Activated T-helper 9 cell treated with anti-CD3 and anti-CD28 coated beads, Interleukin-2, amount 50 U/mL, for 16 hours (primary cell): ENCODE measurements at regions not wholly inside any gene's neighbourhood (a gene's known extent, or its start where the extent isn't known, plus 50 kb on each side); places are given as distances from the start of the nearest gene placed in this dataset.
"Not testable (repeated sequence)": the region's sequence is repeated elsewhere in the genome, so short reads cannot be mapped to it uniquely, and the experiment has no call there.

Experiments
- DNase-seq: peaks from one replicate; pipeline ENCODE4 v3.0.0-alpha.2; 2020; ENCODE audit warnings: low read depth

DNA sequence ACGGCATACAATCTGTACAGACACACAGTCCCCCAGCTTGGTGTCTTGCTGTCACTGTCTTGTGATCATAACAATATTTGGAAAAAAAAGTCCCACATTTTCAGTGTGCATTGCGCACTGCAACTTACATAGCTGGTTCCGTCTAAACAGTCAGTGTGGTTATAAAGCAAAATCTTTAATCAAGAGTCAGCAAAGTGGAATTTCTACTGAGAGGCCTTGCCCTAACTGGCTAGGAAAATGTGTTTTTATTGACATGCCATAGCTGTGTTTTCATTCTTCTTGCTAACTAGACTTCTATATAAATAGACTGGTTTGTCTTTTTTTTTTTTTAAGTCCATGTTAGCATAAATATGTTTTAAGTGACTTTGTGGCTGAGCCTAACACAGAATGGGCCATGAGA, 174.8 kb downstream of the POLR2M start:
- DNase-seq: no peak

GRCh38 chr15:57881972-57882371, 175.5 kb downstream of the POLR2M start:
- no peak for DNase-seq

DNA sequence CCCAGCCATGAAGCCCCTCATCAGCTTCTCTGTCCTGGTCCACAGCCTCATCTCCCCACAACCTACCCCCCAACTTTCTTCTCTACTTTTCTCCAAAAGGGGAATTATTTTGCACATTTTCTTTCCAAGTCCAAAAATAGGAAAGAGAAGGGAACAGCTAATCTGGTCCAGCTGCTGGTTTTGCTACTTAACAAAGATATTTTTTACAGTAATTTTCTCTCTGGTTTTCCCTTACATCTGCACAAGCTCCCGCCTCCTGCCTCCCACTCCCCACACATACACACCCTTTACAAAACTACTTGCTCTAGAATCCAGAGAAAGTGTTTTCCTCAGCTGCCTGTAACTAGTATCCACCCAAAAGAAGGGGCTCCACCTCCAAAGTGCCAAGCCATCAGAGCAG, 177.2 kb downstream of the POLR2M start:
- no peak for DNase-seq

DNA sequence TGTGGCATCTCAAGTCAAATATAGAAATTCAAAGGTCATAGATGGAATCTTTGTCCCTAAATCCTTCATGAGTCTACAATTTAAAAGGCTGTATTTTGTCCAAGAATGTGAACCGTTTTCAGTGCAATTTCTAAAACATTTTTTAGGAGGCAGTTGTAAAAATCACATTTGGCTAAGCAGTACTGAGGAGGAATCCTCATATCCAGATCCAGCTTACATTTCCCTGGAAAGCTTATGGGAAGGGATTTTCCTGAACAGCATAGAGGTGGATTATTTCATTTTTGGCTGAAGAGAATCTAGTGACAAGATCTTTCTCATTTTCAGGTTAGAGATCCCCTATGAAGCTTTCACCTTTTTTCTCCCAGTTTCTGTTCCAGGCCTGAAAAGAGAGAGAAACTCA, 178.4 kb downstream of the POLR2M start:
- no peak for DNase-seq

- no peak for DNase-seq
Measured at GRCh38 chr15:57885435-57885834, 178.9 kb downstream of the POLR2M start.

DNA sequence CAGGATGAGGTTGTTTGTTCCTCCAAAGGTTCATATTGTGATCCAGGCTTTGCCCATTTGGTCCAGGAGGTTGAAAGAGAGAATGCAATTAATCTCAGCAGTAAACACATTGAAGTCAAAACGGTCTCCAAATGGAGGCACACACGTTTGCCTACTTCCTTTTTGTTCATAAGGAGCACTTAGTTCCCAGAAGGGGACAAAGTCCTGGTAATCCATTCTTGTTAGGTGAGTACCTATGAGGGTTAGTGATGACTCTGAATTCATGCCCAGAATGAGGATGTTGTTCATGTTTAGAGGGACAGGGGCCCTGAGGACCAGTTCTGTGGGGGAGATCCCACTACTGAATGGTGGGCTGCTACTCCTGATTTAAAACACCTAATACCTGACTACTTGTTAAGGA, 177.7 kb downstream of the ALDH1A2 start:
- no peak for DNase-seq

DNA sequence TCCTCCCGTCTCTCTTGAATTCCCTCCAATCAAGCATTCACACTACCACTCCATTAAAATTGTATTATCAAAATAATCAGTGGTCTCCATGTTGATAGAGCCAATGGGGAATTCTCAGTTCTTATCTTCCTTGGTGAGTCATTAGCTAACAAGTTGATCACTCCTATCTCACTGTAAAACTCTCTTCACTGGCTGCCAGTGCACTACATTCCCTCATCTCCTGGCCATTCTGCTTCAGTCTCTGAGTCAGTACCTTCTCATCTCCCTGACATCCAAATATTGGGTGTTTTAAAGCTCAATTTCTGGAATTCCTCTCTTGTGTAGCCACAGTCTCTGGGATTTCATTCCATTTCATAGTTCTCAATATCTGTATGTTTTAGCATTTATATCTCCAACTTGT, 175.2 kb downstream of the ALDH1A2 start:
- DNase-seq: no peak

DNA sequence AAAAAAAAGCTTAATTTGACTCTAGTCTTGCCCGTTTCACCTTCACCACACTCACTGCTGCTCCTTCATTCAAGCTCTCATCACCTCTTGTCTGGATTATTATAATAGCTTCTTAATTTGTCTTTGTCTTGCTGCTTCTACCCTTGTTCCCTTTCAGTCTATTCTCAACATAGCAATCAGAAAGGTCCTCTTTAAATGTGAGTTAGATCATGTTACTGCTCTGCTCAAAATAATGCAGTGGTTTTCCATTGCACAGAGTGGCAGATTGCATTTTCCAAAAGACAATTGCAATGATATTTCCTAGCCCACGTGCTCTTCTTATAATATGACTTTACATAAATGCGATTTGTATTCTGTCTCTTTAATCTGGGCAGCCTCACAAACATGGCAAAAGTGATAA, 174.6 kb downstream of the ALDH1A2 start:
- no peak for DNase-seq

- DNase-seq: no peak
Measured at GRCh38 chr15:57892181-57892580, 173.3 kb downstream of the ALDH1A2 start.

DNA sequence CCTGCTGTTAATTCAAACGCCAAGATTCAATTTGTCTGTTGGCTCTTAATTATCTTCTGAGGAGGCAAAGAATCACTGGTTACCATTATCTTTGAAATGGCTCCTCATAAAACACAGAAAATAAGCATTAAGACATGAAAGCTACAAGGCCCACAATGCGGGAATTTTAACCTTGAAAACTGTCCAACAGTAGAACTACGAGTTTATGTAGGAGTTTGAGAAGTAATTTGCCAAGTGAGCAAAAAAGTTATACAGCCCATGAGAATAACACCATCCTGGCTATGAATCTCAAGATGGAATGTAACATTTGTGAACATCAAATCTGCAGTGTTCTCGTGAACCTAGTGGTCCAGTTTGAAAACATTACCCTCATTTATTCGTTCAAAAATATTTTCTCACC, 172.5 kb downstream of the ALDH1A2 start:
- DNase-seq: no peak

- DNase-seq: no peak
Measured at GRCh38 chr15:57895291-57895690, 170.2 kb downstream of the ALDH1A2 start.

- no peak for DNase-seq
Measured at GRCh38 chr15:57896114-57896513, 169.4 kb downstream of the ALDH1A2 start.

- DNase-seq: not testable (repeated sequence)
Measured at GRCh38 chr15:57896899-57897298, 168.6 kb downstream of the ALDH1A2 start.

DNA sequence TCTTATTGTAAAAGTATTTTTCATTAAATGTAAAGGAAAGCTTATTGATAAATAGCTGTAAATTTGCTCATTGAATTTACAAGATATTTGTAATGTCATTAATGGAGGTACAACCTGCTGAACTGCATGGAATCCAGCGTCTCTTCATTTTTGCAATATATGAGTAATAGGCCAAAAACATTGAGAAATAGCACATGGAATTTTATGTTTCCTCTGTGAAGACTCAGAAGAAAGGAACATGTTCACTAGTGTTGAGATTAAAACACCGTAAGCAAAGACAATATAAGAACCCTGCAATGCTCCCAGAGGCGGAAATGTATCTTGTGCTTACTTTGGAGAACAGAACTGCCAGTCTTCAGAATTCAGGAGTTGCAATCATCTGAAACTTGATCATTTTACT, 167.6 kb downstream of the ALDH1A2 start:
- no peak for DNase-seq

DNA sequence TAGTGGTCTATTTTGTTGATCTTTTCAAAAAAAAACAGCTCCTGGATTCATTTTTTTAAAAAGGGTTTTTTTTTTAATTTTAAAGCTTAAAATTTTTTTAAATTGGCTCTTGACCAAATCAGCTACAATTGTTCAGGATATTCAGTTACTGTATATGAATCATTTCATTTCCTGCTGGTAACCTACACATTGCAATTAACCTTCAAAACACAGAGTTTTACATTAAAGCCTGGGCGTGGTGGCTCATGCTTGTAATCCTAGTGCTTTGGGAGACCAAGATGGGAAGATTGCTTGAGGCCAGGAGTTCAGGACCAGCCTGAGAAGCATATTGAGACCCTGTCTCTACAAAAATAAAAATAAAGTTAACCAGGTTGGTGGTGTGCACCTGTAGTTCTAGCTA, 163.4 kb downstream of the ALDH1A2 start:
- no peak for DNase-seq
